ENCODE measurements at regions not wholly inside any gene's neighbourhood (a gene's known extent, or its start where the extent isn't known, plus 50 kb on each side); places are given as distances from the start of the nearest gene placed in this dataset.

- DNase-seq (ENCODE audit: low read depth), result no peak
- no peak for TF ChIP-seq CTCF (conservative IDR thresholded peaks at IDR 0.05; ENCODE audit: control insufficient read depth, insufficient read depth, low read depth, low read length)
Observed at GRCh38 chr6:8783191-8783590, 347.8 kb upstream of the SLC35B3 start.

GRCh38 chr6:8780653-8781052 lies 345.3 kb upstream of the SLC35B3 start:
- TF ChIP-seq CTCF (conservative IDR thresholded peaks at IDR 0.05; ENCODE audit: control insufficient read depth, insufficient read depth, low read depth, low read length), result no peak

More at GRCh38 chr6:8783191-8783590, 347.8 kb upstream of the SLC35B3 start:
- no peak overlapping the region for H3K4me3 ChIP-seq (ENCODE audit: control insufficient read depth, low read depth, low read length)

GRCh38 chr6:8764733-8765132 lies 329.4 kb upstream of the SLC35B3 start:
- DNase-seq (ENCODE audit: low read depth), result no peak
- no peak for TF ChIP-seq CTCF (conservative IDR thresholded peaks at IDR 0.05; ENCODE audit: control insufficient read depth, insufficient read depth, low read depth, low read length)
- H3K4me3 ChIP-seq (ENCODE audit: control insufficient read depth, low read depth, low read length), result no peak overlapping the region

More at GRCh38 chr6:8780653-8781052, 345.3 kb upstream of the SLC35B3 start:
- no peak for DNase-seq (ENCODE audit: low read depth)
- H3K4me3 ChIP-seq (ENCODE audit: control insufficient read depth, low read depth, low read length), result no peak overlapping the region

DNA sequence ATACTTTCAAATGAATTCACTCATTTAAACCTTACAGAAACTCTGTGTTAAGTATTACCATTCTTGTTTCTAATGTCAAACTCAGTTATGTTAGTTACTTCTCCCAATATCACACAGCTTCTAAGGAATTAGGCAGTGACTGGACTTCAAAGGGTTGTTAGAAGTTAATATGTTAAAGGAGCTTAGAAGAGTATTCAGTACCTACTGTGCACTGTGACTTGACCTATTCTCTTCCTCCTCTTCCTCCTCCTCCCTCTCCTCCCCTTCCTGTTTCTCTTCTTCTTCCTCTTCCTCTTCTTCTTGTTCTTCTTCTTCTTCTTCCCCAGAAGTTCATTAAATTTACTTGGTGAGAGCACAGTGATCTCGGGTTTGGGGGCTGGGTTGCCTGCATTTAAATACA lies 325.6 kb upstream of the SLC35B3 start:
- DNase-seq (ENCODE audit: low read depth), result no peak
- no peak for TF ChIP-seq CTCF (conservative IDR thresholded peaks at IDR 0.05; ENCODE audit: control insufficient read depth, insufficient read depth, low read depth, low read length)
- no peak overlapping the region for H3K4me3 ChIP-seq (ENCODE audit: control insufficient read depth, low read depth, low read length)

DNA sequence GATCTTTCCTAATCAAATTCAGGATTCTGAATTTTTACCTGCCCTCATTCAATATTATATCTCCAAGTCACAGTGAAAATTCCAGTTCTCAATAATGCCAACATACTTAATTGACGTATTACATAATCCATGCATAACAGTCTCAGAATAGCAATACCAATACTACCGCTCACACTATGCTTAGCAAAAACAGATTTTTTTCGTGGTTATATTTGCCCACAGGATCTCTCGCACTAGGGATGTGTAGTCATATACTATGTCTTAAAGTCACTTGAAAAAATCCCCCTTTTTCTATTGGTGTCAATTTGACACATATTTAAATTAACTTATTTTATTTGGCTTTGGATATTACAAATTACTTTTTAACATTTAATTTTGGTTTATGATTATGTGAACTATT lies 323.1 kb upstream of the SLC35B3 start:
- DNase-seq (ENCODE audit: low read depth), result no peak
- TF ChIP-seq CTCF (conservative IDR thresholded peaks at IDR 0.05; ENCODE audit: control insufficient read depth, insufficient read depth, low read depth, low read length), result no peak
- H3K4me3 ChIP-seq (ENCODE audit: control insufficient read depth, low read depth, low read length), result no peak overlapping the region

DNA sequence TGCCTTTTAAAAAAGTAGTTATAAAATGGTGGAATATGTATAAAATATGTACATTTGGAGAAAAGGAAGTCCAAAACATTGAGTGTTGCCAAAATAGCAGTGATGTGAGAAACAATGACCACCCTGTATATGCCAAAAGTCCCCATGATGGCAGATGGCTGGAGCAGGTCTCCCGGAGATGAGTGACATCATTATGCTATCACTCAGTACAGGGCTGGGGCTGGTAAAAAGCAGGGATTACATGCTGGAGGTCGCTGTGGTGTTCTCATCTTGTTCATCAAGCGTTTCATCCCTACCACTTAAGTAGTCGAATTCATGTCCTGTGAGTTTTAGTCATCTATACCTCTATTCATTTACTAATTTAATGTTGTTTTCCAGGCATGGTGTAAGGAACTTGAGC lies 315.3 kb upstream of the SLC35B3 start:
- no peak for DNase-seq (ENCODE audit: low read depth)
- no peak for TF ChIP-seq CTCF (conservative IDR thresholded peaks at IDR 0.05; ENCODE audit: control insufficient read depth, insufficient read depth, low read depth, low read length)
- no peak overlapping the region for H3K4me3 ChIP-seq (ENCODE audit: control insufficient read depth, low read depth, low read length)

GRCh38 chr6:8749465-8749864 lies 314.1 kb upstream of the SLC35B3 start:
- H3K4me3 ChIP-seq (ENCODE audit: control insufficient read depth, low read depth, low read length), result no peak overlapping the region
- TF ChIP-seq CTCF (conservative IDR thresholded peaks at IDR 0.05; ENCODE audit: control insufficient read depth, insufficient read depth, low read depth, low read length), result no peak

More at GRCh38 chr6:8749465-8749864, 314.1 kb upstream of the SLC35B3 start:
- no peak for DNase-seq (ENCODE audit: low read depth)
